ENCODE measurements at regions not wholly inside any gene's neighbourhood (a gene's known extent, or its start where the extent isn't known, plus 50 kb on each side); places are given as distances from the start of the nearest gene placed in this dataset.

- TF ChIP-seq CTCF (IDR thresholded peaks at IDR 0.05 in 8 of 11, conservative IDR thresholded peaks at IDR 0.05 in 3 of 11) (no peak), POLR2AphosphoS5 (IDR thresholded peaks at IDR 0.05) (no peak)
Observed at GRCh38 chr4:36494016-36494415, 212.6 kb downstream of the DTHD1 start.
